HEK293T (cell line): ENCODE measurements at regions not wholly inside any gene's neighbourhood (a gene's known extent, or its start where the extent isn't known, plus 50 kb on each side); places are given as distances from the start of the nearest gene placed in this dataset.

Source experiments
- BHLHE40 ChIP-seq: fragments of 450-650 bp; IDR thresholded peaks from 2 replicates; pipeline ENCODE4 v1.6.1; 2016; ENCODE audit warnings: mild to moderate bottlenecking, moderate library complexity, borderline replicate concordance
- ELF4 ChIP-seq: fragments of 450-650 bp; IDR thresholded peaks from 2 replicates; pipeline ENCODE4 v1.6.1; 2017; ENCODE audit warnings: antibody characterized with exemption
- FOXM1 ChIP-seq: fragments of 450-650 bp; IDR thresholded peaks from 2 replicates; pipeline ENCODE4 v1.6.1; 2017; ENCODE audit warnings: mild to moderate bottlenecking, borderline replicate concordance
- SP1 ChIP-seq: fragments of 450-650 bp; IDR thresholded peaks from 2 replicates; pipeline ENCODE4 v1.6.1; 2017

- TF ChIP-seq ELF4 (no peak), BHLHE40 (no peak), FOXM1 (no peak), SP1 (no peak)
These were observed 162.3 kb downstream of the DRD1 start for GRCh38 chr5:175281714-175282113.
